Activated naive CD4-positive, alpha-beta T cell treated with anti-CD3 and anti-CD28 coated beads, Interleukin-2, amount 50 U/mL, for 72 hours (primary cell): ENCODE measurements at regions not wholly inside any gene's neighbourhood (a gene's known extent, or its start where the extent isn't known, plus 50 kb on each side); places are given as distances from the start of the nearest gene placed in this dataset.

Experiments used
- ATAC-seq, 2 donors: fragments of 150-1000 bp; cut with Tn5 transposase; 2 replicates each; pipeline ENCODE4 v1.10.0; 2021; ENCODE audit warnings: mild to moderate bottlenecking in 2 of 2, moderate library complexity in 2 of 2
- DNase-seq, 2 donors: peaks; one replicate each; pipeline ENCODE4 v3.0.0; 2021 to 2022; ENCODE audit warnings: low spot score in 2 of 2
- H3K27ac Mint-ChIP-seq, 2 donors: one replicate each; pipeline ENCODE4 v1.8.0; 2022; ENCODE audit warnings: mild to moderate bottlenecking in 2 of 2, mixed read lengths in 2 of 2
- H3K36me3 Mint-ChIP-seq, 2 donors: one replicate each; pipeline ENCODE4 v1.8.0; 2022; ENCODE audit warnings: mixed read lengths in 2 of 2
- H3K9me3 Mint-ChIP-seq, 2 donors: one replicate each; pipeline ENCODE4 v1.8.0; 2022; ENCODE audit warnings: mixed read lengths in 2 of 2

DNA sequence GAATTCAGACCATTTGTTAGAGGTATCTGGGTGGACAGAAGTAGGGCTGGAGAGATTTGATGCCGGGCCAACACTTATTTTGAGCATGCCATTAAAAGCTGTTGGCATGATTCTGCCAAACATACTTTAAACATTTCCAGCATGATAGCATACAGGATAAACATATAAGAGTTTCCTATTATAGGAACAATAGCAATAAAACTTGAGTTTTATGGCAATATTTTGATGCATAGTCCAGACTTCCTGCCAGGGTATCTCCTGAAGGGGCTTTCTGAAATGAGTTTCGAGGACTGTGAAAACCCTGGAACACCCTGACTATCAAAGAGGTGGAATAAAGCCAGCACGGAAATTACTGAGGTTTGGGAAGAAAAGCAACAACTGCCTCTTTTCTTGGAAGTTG, 1398.0 kb upstream of the NXPH2 start:
- H3K36me3 Mint-ChIP-seq, result peaks cover 0 to 4% of the 10 kb centered on the region in 2 donors
- H3K9me3 Mint-ChIP-seq, result peaks cover 16 to 19% of the 10 kb centered on the region in 2 donors
- H3K27ac Mint-ChIP-seq, result no peak overlapping the region
- ATAC-seq (no peak), DNase-seq (no peak)

- DNase-seq (no peak), ATAC-seq (no peak)
- Mint-ChIP-seq H3K36me3 (peaks cover 0 to 4% of the 10 kb centered on the region in 2 donors), H3K9me3 (peaks cover 20 to 24% of the 10 kb centered on the region in 2 donors), H3K27ac (no peak overlapping the region)
Measured at GRCh38 chr2:140177086-140177485, 1396.9 kb upstream of the NXPH2 start.

GRCh38 chr2:140173790-140174189, 1393.6 kb upstream of the NXPH2 start:
- H3K9me3 Mint-ChIP-seq, result peaks cover 22 to 30% of the 10 kb centered on the region in 2 donors
- no peak for DNase-seq
- ATAC-seq, result no peak
- no peak overlapping the region for H3K27ac Mint-ChIP-seq
- peaks cover 0 to 4% of the 10 kb centered on the region in 2 donors for H3K36me3 Mint-ChIP-seq

- no peak for DNase-seq
- H3K27ac Mint-ChIP-seq, result no peak overlapping the region
- H3K36me3 Mint-ChIP-seq, result peaks cover 0 to 7% of the 10 kb centered on the region in 2 donors
- ATAC-seq, result no peak
- peaks cover 23 to 42% of the 10 kb centered on the region in 2 donors for H3K9me3 Mint-ChIP-seq
Measured at GRCh38 chr2:140164449-140164848, 1384.3 kb upstream of the NXPH2 start.

DNA sequence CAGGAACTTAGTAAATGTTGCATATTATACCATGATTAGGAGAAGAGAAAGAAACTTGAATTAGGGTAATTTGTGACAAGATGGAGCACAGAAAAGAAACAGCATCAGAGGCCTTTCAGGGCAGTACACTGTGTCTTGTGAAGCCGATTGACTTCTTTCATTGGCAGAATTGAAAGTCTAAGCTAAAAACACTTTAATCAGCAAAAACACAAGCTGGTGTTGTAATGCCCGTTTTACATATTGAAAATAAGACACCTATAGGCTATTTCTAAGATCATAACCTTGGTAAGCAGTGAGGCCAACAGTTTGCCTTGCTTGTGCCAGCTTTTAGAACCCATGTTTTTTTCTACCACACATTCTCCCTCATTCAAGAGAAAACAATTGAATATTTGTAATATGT, 1378.1 kb upstream of the NXPH2 start:
- no peak for ATAC-seq
- H3K36me3 Mint-ChIP-seq, result peaks cover 0 to 7% of the 10 kb centered on the region in 2 donors
- peaks cover 15 to 39% of the 10 kb centered on the region in 2 donors for H3K9me3 Mint-ChIP-seq
- DNase-seq, result no peak
- H3K27ac Mint-ChIP-seq, result no peak overlapping the region

DNA sequence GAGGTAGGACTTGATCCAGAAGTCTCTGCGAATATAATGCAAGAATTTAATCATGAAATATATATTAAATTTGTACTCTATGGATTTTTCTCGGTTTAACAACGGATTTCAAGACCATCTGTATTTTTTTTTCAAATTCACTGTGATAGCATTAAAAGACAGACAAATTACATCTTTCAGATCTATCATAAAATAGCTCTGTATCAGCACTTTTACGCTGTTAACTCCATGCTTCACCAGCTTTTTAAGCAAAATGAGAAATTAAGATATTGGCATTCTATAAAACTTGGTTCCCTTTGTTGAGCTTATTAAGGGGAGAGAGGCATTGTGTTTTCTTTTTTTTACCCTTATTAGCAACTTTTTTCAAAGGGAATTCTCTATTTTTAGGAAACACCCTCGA, 1377.6 kb upstream of the NXPH2 start:
- H3K9me3 Mint-ChIP-seq, result peaks cover 18 to 42% of the 10 kb centered on the region in 2 donors
- DNase-seq, result no peak
- ATAC-seq, result no peak
- H3K36me3 Mint-ChIP-seq, result peaks cover 0 to 7% of the 10 kb centered on the region in 2 donors
- no peak overlapping the region for H3K27ac Mint-ChIP-seq

GRCh38 chr2:140154706-140155105, 1374.5 kb upstream of the NXPH2 start:
- Mint-ChIP-seq H3K27ac (no peak overlapping the region), H3K36me3 (no peaks in the 10 kb centered on the region), H3K9me3 (peaks cover 19 to 25% of the 10 kb centered on the region in 2 donors)
- DNase-seq (no peak), ATAC-seq (no peak)

- Mint-ChIP-seq H3K9me3 (peaks cover 19 to 24% of the 10 kb centered on the region in 2 donors), H3K27ac (no peak overlapping the region), H3K36me3 (peaks cover 0 to 3% of the 10 kb centered on the region in 2 donors)
- no peak for DNase-seq
- no peak for ATAC-seq
Measured at GRCh38 chr2:140154271-140154670, 1374.1 kb upstream of the NXPH2 start.

- ATAC-seq, result no peak
Measured at GRCh38 chr2:140144611-140145010, 1364.4 kb upstream of the NXPH2 start.

DNA sequence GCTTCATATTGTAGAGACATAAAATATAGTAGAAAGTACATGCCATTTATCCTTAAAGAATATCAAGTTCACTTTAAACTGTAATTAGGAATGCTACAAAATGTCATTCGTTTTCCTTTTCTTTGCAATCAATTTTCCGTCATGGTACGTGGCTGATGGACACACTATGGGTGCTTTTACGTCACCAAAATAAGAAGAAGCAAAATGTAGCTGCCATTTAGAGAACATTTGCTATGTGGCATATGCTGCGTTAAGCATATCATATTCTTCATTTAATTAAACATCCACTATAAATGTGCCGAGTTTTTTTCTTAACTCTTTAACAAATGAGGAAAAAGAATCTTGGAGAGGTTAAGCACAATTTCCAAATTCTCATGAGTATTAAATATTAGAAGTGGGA, 1358.5 kb upstream of the NXPH2 start:
- no peak for ATAC-seq
- DNase-seq, result no peak
- H3K9me3 Mint-ChIP-seq, result peaks cover 3 to 8% of the 10 kb centered on the region in 2 donors
- H3K36me3 Mint-ChIP-seq, result no peaks in the 10 kb centered on the region
- H3K27ac Mint-ChIP-seq, result no peak overlapping the region

More at GRCh38 chr2:140144611-140145010, 1364.4 kb upstream of the NXPH2 start:
- DNase-seq, result no peak
- peaks cover 0 to 4% of the 10 kb centered on the region in 2 donors for H3K36me3 Mint-ChIP-seq
- H3K9me3 Mint-ChIP-seq, result peaks cover 14 to 16% of the 10 kb centered on the region in 2 donors
- no peak overlapping the region for H3K27ac Mint-ChIP-seq

DNA sequence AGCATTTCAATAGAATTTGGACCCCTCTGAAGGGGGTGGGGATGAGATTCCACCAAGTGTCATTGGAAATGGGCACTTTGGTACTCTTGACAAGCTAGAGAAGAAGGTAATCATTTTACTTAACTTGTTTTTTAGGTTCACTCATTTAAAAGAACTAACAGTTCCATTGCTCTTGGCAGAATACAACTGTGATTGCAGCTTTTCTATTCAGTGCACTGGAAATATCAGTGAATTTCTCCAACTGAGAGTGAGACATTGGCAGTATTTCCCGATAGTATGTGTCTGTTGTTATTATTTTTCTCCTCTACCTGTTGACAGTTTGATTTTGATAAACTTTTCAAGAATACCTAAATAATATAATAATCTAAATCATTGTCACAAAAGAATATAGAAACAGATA, 1356.7 kb upstream of the NXPH2 start:
- ATAC-seq (no peak), DNase-seq (no peak)
- Mint-ChIP-seq H3K9me3 (peaks cover 7 to 9% of the 10 kb centered on the region in 2 donors), H3K27ac (no peak overlapping the region), H3K36me3 (no peaks in the 10 kb centered on the region)

DNA sequence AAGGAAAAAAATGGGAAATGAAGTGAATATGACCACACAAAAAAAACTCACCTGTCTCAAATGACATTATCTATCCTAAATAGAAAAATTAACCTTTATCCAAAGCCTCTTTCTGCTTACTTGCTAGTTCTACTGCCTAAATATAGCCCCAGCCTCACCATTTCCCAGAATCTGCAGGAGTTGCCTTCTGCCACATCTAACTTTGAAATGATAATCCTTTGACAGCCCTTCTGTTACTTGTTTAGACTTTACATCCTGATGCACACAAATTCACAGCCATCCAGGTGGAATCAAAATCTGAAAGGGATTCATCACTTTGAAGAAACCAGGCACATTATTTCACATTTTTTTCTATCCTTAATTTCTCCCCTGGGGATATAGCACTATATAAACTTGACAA, 1356.2 kb upstream of the NXPH2 start:
- no peaks in the 10 kb centered on the region for H3K36me3 Mint-ChIP-seq
- ATAC-seq, result no peak
- H3K27ac Mint-ChIP-seq, result no peak overlapping the region
- DNase-seq, result no peak
- peaks cover 6 to 9% of the 10 kb centered on the region in 2 donors for H3K9me3 Mint-ChIP-seq

- no peak for ATAC-seq
- Mint-ChIP-seq H3K36me3 (peaks cover 0 to 8% of the 10 kb centered on the region in 2 donors), H3K9me3 (peaks cover 11 to 12% of the 10 kb centered on the region in 2 donors), H3K27ac (no peak overlapping the region)
- DNase-seq, result no peak
Measured at GRCh38 chr2:140128909-140129308, 1348.7 kb upstream of the NXPH2 start.

- DNase-seq, result no peak
- Mint-ChIP-seq H3K27ac (no peak overlapping the region), H3K9me3 (peaks cover 8 to 16% of the 10 kb centered on the region in 2 donors), H3K36me3 (no peaks in the 10 kb centered on the region)
- no peak for ATAC-seq
Measured at GRCh38 chr2:140122001-140122400, 1341.8 kb upstream of the NXPH2 start.

GRCh38 chr2:140117386-140117785, 1337.2 kb upstream of the NXPH2 start:
- H3K9me3 Mint-ChIP-seq, result peaks cover 9 to 17% of the 10 kb centered on the region in 2 donors
- DNase-seq (no peak), ATAC-seq (no peak)
- no peaks in the 10 kb centered on the region for H3K36me3 Mint-ChIP-seq
- H3K27ac Mint-ChIP-seq, result no peak overlapping the region

- DNase-seq (no peak), ATAC-seq (no peak)
- Mint-ChIP-seq H3K9me3 (peaks cover 15 to 25% of the 10 kb centered on the region in 2 donors), H3K36me3 (no peaks in the 10 kb centered on the region), H3K27ac (no peak overlapping the region)
Measured at GRCh38 chr2:140108706-140109475, 1328.7 kb upstream of the NXPH2 start.

GRCh38 chr2:140091926-140092325, 1311.7 kb upstream of the NXPH2 start:
- Mint-ChIP-seq H3K9me3 (peaks cover 14 to 17% of the 10 kb centered on the region in 2 donors), H3K27ac (no peak overlapping the region), H3K36me3 (no peaks in the 10 kb centered on the region)
- no peak for ATAC-seq
- no peak for DNase-seq

DNA sequence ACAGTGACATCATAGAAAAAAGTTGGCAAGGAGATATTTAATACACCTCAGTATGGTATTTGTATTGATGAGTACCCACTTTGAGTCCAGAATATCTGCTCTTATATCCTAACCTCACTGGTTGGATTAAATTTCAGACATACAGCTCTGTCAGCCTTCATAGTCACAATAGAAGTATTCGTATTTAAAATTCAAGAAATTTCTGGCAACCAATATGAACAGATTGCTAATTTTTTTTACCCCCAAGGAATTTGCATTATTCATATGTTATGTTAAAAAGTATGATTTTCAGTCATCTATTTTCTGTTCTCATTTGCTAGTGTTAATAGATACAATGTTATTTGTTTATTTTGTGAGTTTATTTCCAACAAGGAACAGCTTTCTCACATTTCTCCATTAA, 1306.8 kb upstream of the NXPH2 start:
- DNase-seq, result no peak
- no peak overlapping the region for H3K27ac Mint-ChIP-seq
- no peaks in the 10 kb centered on the region for H3K36me3 Mint-ChIP-seq
- no peak for ATAC-seq
- peaks cover 11 to 17% of the 10 kb centered on the region in 2 donors for H3K9me3 Mint-ChIP-seq
